GM20000 (cell line): ENCODE measurements at regions not wholly inside any gene's neighbourhood (a gene's known extent, or its start where the extent isn't known, plus 50 kb on each side); places are given as distances from the start of the nearest gene placed in this dataset.

Experiments used
- DNase-seq: peaks from one replicate; pipeline ENCODE4 v3.0.0; 2012; ENCODE audit warnings: low spot score
- CTCF ChIP-seq: IDR thresholded peaks from 2 replicates; pipeline ENCODE4 v1.5.1; 2012; ENCODE audit warnings: mild to moderate bottlenecking, control low read depth; ENCODE audit errors: extremely low read depth, missing control alignments

- no peak for TF ChIP-seq CTCF
- no peak for DNase-seq
Observed at GRCh38 chr11:130587658-130588057, 139.2 kb downstream of the ADAMTS15 start.

- no peak for TF ChIP-seq CTCF
- DNase-seq = no peak
Observed at GRCh38 chr11:130588471-130588870, 140.0 kb downstream of the ADAMTS15 start.

GRCh38 chr11:130592056-130592455 lies 143.6 kb downstream of the ADAMTS15 start:
- DNase-seq = no peak
- TF ChIP-seq CTCF = no peak

GRCh38 chr11:130593064-130593463 lies 144.6 kb downstream of the ADAMTS15 start:
- TF ChIP-seq CTCF = no peak
- no peak for DNase-seq

- no peak for TF ChIP-seq CTCF
- no peak for DNase-seq
Observed at GRCh38 chr11:130598433-130598832, 150.0 kb downstream of the ADAMTS15 start.

GRCh38 chr11:130599073-130599654 lies 150.7 kb downstream of the ADAMTS15 start:
- no peak for TF ChIP-seq CTCF

GRCh38 chr11:130600139-130600538 lies 151.7 kb downstream of the ADAMTS15 start:
- DNase-seq = no peak
- TF ChIP-seq CTCF = no peak

More at GRCh38 chr11:130599073-130599654, 150.7 kb downstream of the ADAMTS15 start:
- no peak for DNase-seq
